Adipocyte (in vitro differentiated cells): ENCODE measurements at regions not wholly inside any gene's neighbourhood (a gene's known extent, or its start where the extent isn't known, plus 50 kb on each side); places are given as distances from the start of the nearest gene placed in this dataset.

Source experiments
- DNase-seq: peaks from one replicate; pipeline ENCODE4 v3.0.0-alpha.2; 2015; ENCODE audit warnings: low read depth
- H3K27me3 ChIP-seq: replicated peaks from 2 replicates; pipeline ENCODE4 v1.7.0; 2013; ENCODE audit warnings: mild to moderate bottlenecking, low read length, moderate library complexity; ENCODE audit not compliant: control insufficient read depth, insufficient read depth
- H3K36me3 ChIP-seq: 2 replicates; pipeline ENCODE4 v1.7.0; 2013; ENCODE audit warnings: low read length, mild to moderate bottlenecking, moderate library complexity; ENCODE audit not compliant: control insufficient read depth, insufficient read depth, severe bottlenecking
- H3K4me1 ChIP-seq: 2 replicates; pipeline ENCODE4 v1.7.0; 2013; ENCODE audit warnings: mild to moderate bottlenecking, low read length, moderate library complexity; ENCODE audit not compliant: control insufficient read depth, insufficient read depth
- H3K4me3 ChIP-seq: 2 replicates; pipeline ENCODE4 v1.7.0; 2013; ENCODE audit warnings: mild to moderate bottlenecking, low read length, moderate library complexity
- H3K9ac ChIP-seq: 2 replicates; pipeline ENCODE4 v1.7.0; 2013; ENCODE audit warnings: mild to moderate bottlenecking, low read length, moderate library complexity
- H3K9me3 ChIP-seq: 2 replicates; pipeline ENCODE4 v1.7.0; 2013; ENCODE audit warnings: mild to moderate bottlenecking, low read length, moderate library complexity; ENCODE audit not compliant: control insufficient read depth

GRCh38 chr11:37689951-37690350, 1091.9 kb upstream of the RAG2 start:
- Histone ChIP-seq H3K9me3 (peaks cover 11% of the 10 kb centered on the region), H3K36me3 (no peaks in the 10 kb centered on the region), H3K4me3 (no peak overlapping the region), H3K4me1 (peaks cover 4% of the 10 kb centered on the region), H3K9ac (no peak overlapping the region), H3K27me3 (no peaks in the 10 kb centered on the region)
- DNase-seq, result peak; percentile 78

GRCh38 chr11:37688456-37688855, 1090.4 kb upstream of the RAG2 start:
- H3K27me3 ChIP-seq, result no peaks in the 10 kb centered on the region
- H3K9me3 ChIP-seq, result no peaks in the 10 kb centered on the region
- peaks cover 4% of the 10 kb centered on the region for H3K4me1 ChIP-seq
- no peak overlapping the region for H3K9ac ChIP-seq
- no peak for DNase-seq
- H3K36me3 ChIP-seq, result no peaks in the 10 kb centered on the region
- H3K4me3 ChIP-seq, result no peak overlapping the region

DNA sequence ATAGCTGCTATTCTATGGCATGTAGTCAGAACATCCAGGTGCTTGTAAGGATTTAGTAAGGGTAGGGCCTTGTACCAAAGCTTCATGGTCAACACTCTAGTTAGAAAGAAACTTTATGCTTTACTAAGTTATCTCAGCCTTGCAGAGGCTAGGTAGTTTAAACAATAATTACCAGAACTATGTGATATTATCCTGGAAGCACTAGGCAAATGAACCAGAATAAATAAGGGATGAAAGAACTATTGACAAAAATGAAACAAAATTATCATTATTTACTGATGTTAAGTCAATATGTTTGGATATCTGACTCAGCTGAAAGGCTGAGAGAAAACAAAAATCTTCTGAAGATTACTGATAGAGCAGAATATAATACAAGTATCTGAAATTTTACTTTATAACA, 1089.1 kb upstream of the RAG2 start:
- no peak for DNase-seq
- Histone ChIP-seq H3K36me3 (no peaks in the 10 kb centered on the region), H3K4me1 (peaks cover 4% of the 10 kb centered on the region), H3K9me3 (no peaks in the 10 kb centered on the region), H3K4me3 (no peak overlapping the region), H3K9ac (no peak overlapping the region), H3K27me3 (no peaks in the 10 kb centered on the region)

GRCh38 chr11:37671321-37671720, 1073.3 kb upstream of the RAG2 start:
- no peaks in the 10 kb centered on the region for H3K4me1 ChIP-seq
- no peaks in the 10 kb centered on the region for H3K27me3 ChIP-seq
- no peaks in the 10 kb centered on the region for H3K36me3 ChIP-seq
- no peak for DNase-seq
- H3K4me3 ChIP-seq, result no peak overlapping the region
- H3K9ac ChIP-seq, result no peak overlapping the region
- H3K9me3 ChIP-seq, result no peaks in the 10 kb centered on the region

DNA sequence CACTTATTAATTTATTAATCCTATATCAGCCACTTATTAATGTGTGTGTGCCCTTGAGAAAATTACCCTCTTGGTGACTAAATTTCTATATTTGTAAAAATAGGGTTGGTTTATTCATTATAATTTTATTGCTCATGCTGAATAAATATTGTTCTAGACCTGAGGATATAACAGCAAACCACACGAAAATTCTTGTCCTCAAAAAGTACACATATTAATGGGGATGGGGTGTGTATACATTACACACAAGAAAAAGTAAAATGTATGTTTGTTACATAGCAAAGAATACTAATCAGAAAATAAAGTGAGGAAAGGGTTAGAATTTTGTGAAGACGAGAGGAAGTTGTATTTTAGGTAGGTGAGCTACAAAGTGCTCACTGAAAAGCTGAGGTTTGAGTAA, 1068.9 kb upstream of the RAG2 start:
- H3K4me3 ChIP-seq, result no peak overlapping the region
- no peaks in the 10 kb centered on the region for H3K4me1 ChIP-seq
- no peak overlapping the region for H3K9ac ChIP-seq
- DNase-seq, result no peak
- H3K27me3 ChIP-seq, result no peaks in the 10 kb centered on the region
- no peaks in the 10 kb centered on the region for H3K36me3 ChIP-seq
- H3K9me3 ChIP-seq, result no peaks in the 10 kb centered on the region

DNA sequence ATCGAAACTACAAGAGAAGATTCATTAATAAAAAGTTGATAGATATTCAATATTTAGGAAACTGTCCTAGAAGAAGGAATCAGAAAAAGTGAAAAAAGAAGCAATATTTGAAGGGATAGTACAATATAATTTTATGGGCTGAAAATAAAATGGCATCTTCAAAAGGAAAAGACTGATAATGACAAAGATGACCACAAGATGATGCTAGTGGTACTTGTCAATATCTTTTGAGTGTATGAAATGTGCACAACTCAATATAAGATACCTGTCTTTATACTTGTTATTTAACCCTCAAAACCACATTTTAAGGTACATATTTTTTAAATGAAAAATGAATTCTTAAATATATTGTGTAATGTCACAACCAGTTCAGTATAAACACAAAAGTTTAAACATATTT, 1059.6 kb upstream of the RAG2 start:
- no peaks in the 10 kb centered on the region for H3K9me3 ChIP-seq
- no peaks in the 10 kb centered on the region for H3K4me1 ChIP-seq
- DNase-seq, result peak; percentile 58
- no peak overlapping the region for H3K4me3 ChIP-seq
- no peaks in the 10 kb centered on the region for H3K27me3 ChIP-seq
- H3K9ac ChIP-seq, result no peak overlapping the region
- H3K36me3 ChIP-seq, result no peaks in the 10 kb centered on the region

GRCh38 chr11:37647767-37648166, 1049.7 kb upstream of the RAG2 start:
- Histone ChIP-seq H3K4me1 (no peaks in the 10 kb centered on the region), H3K9ac (no peak overlapping the region), H3K4me3 (no peak overlapping the region), H3K9me3 (no peaks in the 10 kb centered on the region), H3K36me3 (no peaks in the 10 kb centered on the region), H3K27me3 (no peaks in the 10 kb centered on the region)
- DNase-seq, result no peak

GRCh38 chr11:37643968-37644367, 1045.9 kb upstream of the RAG2 start:
- no peak for DNase-seq
- no peaks in the 10 kb centered on the region for H3K27me3 ChIP-seq
- no peaks in the 10 kb centered on the region for H3K36me3 ChIP-seq
- no peaks in the 10 kb centered on the region for H3K4me1 ChIP-seq
- H3K9me3 ChIP-seq, result no peaks in the 10 kb centered on the region
- no peak overlapping the region for H3K4me3 ChIP-seq
- H3K9ac ChIP-seq, result no peak overlapping the region

DNA sequence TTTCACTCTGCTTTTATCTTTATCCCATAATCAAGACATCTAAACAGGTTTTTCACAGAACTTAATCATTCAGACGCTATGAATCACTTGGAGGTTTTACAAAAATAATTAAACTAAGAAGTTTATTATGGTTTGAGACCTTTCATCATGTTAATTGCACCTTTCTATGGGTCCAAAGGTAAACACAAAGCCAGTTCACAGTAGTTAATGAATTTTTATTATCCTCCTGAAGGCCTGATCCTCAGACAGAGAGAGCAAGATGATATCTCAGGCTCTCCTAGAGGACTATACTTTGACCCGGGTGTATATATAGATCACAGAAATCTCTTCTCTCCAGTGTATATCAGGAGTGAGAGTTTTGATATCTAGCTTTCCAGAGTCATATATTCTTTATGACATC, 1044.3 kb upstream of the RAG2 start:
- no peaks in the 10 kb centered on the region for H3K4me1 ChIP-seq
- no peak overlapping the region for H3K9ac ChIP-seq
- no peaks in the 10 kb centered on the region for H3K27me3 ChIP-seq
- H3K36me3 ChIP-seq, result no peaks in the 10 kb centered on the region
- no peak overlapping the region for H3K4me3 ChIP-seq
- no peak for DNase-seq
- no peaks in the 10 kb centered on the region for H3K9me3 ChIP-seq

- Histone ChIP-seq H3K9ac (no peak overlapping the region), H3K4me3 (no peak overlapping the region), H3K27me3 (no peaks in the 10 kb centered on the region), H3K9me3 (no peaks in the 10 kb centered on the region), H3K4me1 (no peaks in the 10 kb centered on the region), H3K36me3 (no peaks in the 10 kb centered on the region)
- DNase-seq, result no peak
Measured at GRCh38 chr11:37632748-37633147, 1034.7 kb upstream of the RAG2 start.

GRCh38 chr11:37630866-37631265, 1032.8 kb upstream of the RAG2 start:
- Histone ChIP-seq H3K4me3 (no peak overlapping the region), H3K36me3 (no peaks in the 10 kb centered on the region), H3K4me1 (no peaks in the 10 kb centered on the region), H3K27me3 (no peaks in the 10 kb centered on the region), H3K9ac (no peak overlapping the region), H3K9me3 (no peaks in the 10 kb centered on the region)
- DNase-seq, result no peak

- Histone ChIP-seq H3K27me3 (no peaks in the 10 kb centered on the region), H3K9ac (no peak overlapping the region), H3K4me1 (no peaks in the 10 kb centered on the region), H3K36me3 (no peaks in the 10 kb centered on the region), H3K4me3 (no peak overlapping the region), H3K9me3 (no peaks in the 10 kb centered on the region)
- DNase-seq, result no peak
Measured at GRCh38 chr11:37623778-37624177, 1025.7 kb upstream of the RAG2 start.
